Esophagus muscularis mucosa (tissue), 4 donors: ENCODE measurements at regions not wholly inside any gene's neighbourhood (a gene's known extent, or its start where the extent isn't known, plus 50 kb on each side); places are given as distances from the start of the nearest gene placed in this dataset.

Experiments
- DNase-seq: peaks from one replicate; pipeline ENCODE4 v3.0.0-alpha.2; 2017; ENCODE audit errors: extremely low spot score
- H3K27ac ChIP-seq, 4 donors: fragments of 200-600 bp; sonication (generic); replicated peaks in 1 of 4; 1 replicate in 3 of 4; 2 replicates in 1 of 4; pipeline ENCODE4 v1.5.1; 2016 to 2019; ENCODE audit warnings: mild to moderate bottlenecking in 1 of 4
- H3K27me3 ChIP-seq, 4 donors: fragments of 200-600 bp; sonication (generic); one replicate each; pipeline versions ENCODE4 v1.5.1 to v1.6.0; 2016 to 2019
- H3K36me3 ChIP-seq, 4 donors: fragments of 200-600 bp; sonication (generic); one replicate each; pipeline ENCODE4 v1.5.1; 2016 to 2019
- H3K4me1 ChIP-seq, 4 donors: fragments of 200-600 bp; sonication (generic); one replicate each; pipeline ENCODE4 v1.5.1; 2016 to 2019
- H3K4me3 ChIP-seq, 4 donors: fragments of 200-600 bp; sonication (generic); 1 replicate in 2 of 4; 2 replicates in 2 of 4; pipeline ENCODE4 v1.5.1; 2016 to 2019; ENCODE audit warnings: mild to moderate bottlenecking in 4 of 4, moderate library complexity in 1 of 4
- H3K9me3 ChIP-seq, 4 donors: fragments of 200-600 bp; sonication (generic); 1 replicate in 3 of 4; 2 replicates in 1 of 4; pipeline ENCODE4 v1.5.1; 2016 to 2019
- EP300 ChIP-seq: sonication (generic); formaldehyde crosslinking; IDR thresholded peaks from one replicate; pipeline ENCODE4 v1.6.1; 2017; ENCODE audit warnings: antibody characterized with exemption
- POLR2A ChIP-seq: fragments of 450-650 bp; IDR thresholded peaks from one replicate; pipeline ENCODE4 v1.6.1; 2017; ENCODE audit warnings: antibody characterized with exemption, moderate library complexity, mild to moderate bottlenecking, low read depth
- POLR2AphosphoS5 ChIP-seq, 2 donors: sonication (generic); formaldehyde crosslinking; IDR thresholded peaks; one replicate each; pipeline ENCODE4 v1.6.1; 2017; ENCODE audit warnings: antibody characterized with exemption in 2 of 2
- WGBS: methylation state at CpG from one replicate; pipeline ENCODE4 v1.1.5; 2018; 5-methylcytosine and 5-hydroxymethylcytosine counted together
- intact Hi-C: fragments of 100-400 bp; cut with DNase I; formaldehyde crosslinking; loops from one replicate; pipeline ENCODE4 v1.15.1; 2023
- TF ChIP-seq, protein P1 (sequence below), 3 experiments: fragments of 200-600 bp in 2 of 3; fragments of 450-650 bp in 1 of 3; sonication (generic) in 2 of 3; IDR thresholded peaks; one replicate each; pipeline ENCODE4 v1.5.1; 2017 to 2019; ENCODE audit warnings: antibody characterized with exemption in 3 of 3, mild to moderate bottlenecking in 2 of 3, moderate library complexity in 1 of 3

- no peak overlapping the region for H3K4me3 ChIP-seq
Observed at GRCh38 chr4:173763389-173763788, 233.4 kb upstream of the HAND2 start.

GRCh38 chr4:173761938-173762337 lies 231.9 kb upstream of the HAND2 start:
- intact Hi-C loops: no loop called here
- Histone ChIP-seq H3K4me3 (no peak overlapping the region), H3K4me1 (peaks cover 3 to 21% (median 12%) of the 10 kb centered on the region in 4 donors), H3K36me3 (no peaks in the 10 kb centered on the region), H3K9me3 (no peaks in the 10 kb centered on the region), H3K27ac (no peak overlapping the region), H3K27me3 (no peaks in the 10 kb centered on the region)
- no peak for DNase-seq
- TF ChIP-seq POLR2AphosphoS5 (IDR thresholded peaks at IDR 0.05) (no peak), EP300 (no peak)
- TF ChIP-seq, protein P1, sequence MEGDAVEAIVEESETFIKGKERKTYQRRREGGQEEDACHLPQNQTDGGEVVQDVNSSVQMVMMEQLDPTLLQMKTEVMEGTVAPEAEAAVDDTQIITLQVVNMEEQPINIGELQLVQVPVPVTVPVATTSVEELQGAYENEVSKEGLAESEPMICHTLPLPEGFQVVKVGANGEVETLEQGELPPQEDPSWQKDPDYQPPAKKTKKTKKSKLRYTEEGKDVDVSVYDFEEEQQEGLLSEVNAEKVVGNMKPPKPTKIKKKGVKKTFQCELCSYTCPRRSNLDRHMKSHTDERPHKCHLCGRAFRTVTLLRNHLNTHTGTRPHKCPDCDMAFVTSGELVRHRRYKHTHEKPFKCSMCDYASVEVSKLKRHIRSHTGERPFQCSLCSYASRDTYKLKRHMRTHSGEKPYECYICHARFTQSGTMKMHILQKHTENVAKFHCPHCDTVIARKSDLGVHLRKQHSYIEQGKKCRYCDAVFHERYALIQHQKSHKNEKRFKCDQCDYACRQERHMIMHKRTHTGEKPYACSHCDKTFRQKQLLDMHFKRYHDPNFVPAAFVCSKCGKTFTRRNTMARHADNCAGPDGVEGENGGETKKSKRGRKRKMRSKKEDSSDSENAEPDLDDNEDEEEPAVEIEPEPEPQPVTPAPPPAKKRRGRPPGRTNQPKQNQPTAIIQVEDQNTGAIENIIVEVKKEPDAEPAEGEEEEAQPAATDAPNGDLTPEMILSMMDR (IDR thresholded peaks at IDR 0.05): no peak
- WGBS: 71% methylated on average over 5 of the region's 5 CpGs

More at GRCh38 chr4:173763389-173763788, 233.4 kb upstream of the HAND2 start:
- DNase-seq: no peak
- H3K27ac ChIP-seq: no peak overlapping the region
- WGBS: 81% methylated on average over 4 of the region's 4 CpGs
- H3K9me3 ChIP-seq: no peaks in the 10 kb centered on the region
- H3K27me3 ChIP-seq: no peaks in the 10 kb centered on the region
- H3K36me3 ChIP-seq: no peaks in the 10 kb centered on the region
- H3K4me1 ChIP-seq: peaks cover 3 to 18% (median 11%) of the 10 kb centered on the region in 4 donors
- TF ChIP-seq POLR2AphosphoS5 (IDR thresholded peaks at IDR 0.05) (no peak), EP300 (no peak), POLR2A (no peak)
- TF ChIP-seq, protein P1 (IDR thresholded peaks at IDR 0.05): no peak
- intact Hi-C loops: no loop called here

DNA sequence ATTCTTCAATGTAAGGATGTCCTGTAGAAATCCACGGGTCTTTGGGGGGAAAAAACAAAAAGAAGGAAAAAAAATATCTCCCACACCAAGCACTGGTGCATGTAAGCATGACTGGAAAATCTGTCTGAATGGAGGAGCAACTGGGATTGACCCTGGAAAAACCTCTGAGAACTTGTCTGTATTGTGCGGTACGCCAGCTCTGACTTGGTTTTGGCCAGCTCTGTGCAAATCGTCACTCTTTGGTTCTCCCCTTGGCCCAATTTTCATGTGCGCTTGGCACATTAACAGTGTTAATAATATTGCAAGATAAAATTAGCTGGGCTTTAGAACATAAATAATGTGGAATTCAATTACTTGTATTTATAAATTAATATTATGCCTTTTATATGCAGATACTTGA lies 231.2 kb upstream of the HAND2 start:
- Histone ChIP-seq H3K4me1 (peaks cover 3 to 21% (median 12%) of the 10 kb centered on the region in 4 donors), H3K4me3 (no peak overlapping the region), H3K9me3 (no peaks in the 10 kb centered on the region), H3K27me3 (no peaks in the 10 kb centered on the region), H3K27ac (no peak overlapping the region), H3K36me3 (no peaks in the 10 kb centered on the region)
- DNase-seq: no peak
- 85% methylated on average over 5 of the region's 5 CpGs for WGBS
- intact Hi-C loops: no loop called here
- no peak for TF ChIP-seq POLR2AphosphoS5 (IDR thresholded peaks at IDR 0.05)
- no peak for TF ChIP-seq EP300
- no peak for TF ChIP-seq POLR2A

GRCh38 chr4:173758132-173758531 lies 228.1 kb upstream of the HAND2 start:
- intact Hi-C loops: loop anchor here (5.0 kb wide), 1 partner anchor 229 kb away; no protein-coding TSS in a partner anchor
- Histone ChIP-seq H3K36me3 (no peaks in the 10 kb centered on the region), H3K4me3 (no peak overlapping the region), H3K27ac (no peak overlapping the region), H3K9me3 (no peaks in the 10 kb centered on the region), H3K4me1 (peaks cover 3 to 21% (median 12%) of the 10 kb centered on the region in 4 donors), H3K27me3 (no peaks in the 10 kb centered on the region)
- 24% methylated on average over 1 of the region's 1 CpG for WGBS
- TF ChIP-seq POLR2AphosphoS5 (IDR thresholded peaks at IDR 0.05) (no peak), EP300 (no peak), POLR2A (no peak)
- TF ChIP-seq, protein P1 (IDR thresholded peaks at IDR 0.05): no peak
- no peak for DNase-seq

DNA sequence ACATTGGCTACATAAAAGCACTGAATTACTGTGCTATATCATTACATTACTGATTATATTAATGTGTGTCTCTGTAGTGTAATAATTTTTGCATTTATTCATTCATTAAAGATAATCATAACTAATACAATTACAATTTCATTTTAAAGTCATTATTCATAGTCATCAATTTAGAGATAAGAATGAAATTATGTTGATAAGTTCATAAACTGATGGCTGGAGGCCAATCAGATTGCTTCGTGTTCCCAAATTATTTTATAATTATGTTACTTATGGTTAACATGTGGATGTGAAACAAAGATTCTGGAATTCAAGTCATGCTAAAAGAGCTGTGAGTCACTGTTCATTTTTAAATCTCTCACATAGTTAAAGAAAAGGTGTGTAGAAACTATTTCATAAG lies 223.4 kb upstream of the HAND2 start:
- Histone ChIP-seq H3K27ac (no peak overlapping the region), H3K36me3 (no peaks in the 10 kb centered on the region), H3K4me3 (no peak overlapping the region), H3K27me3 (no peaks in the 10 kb centered on the region), H3K9me3 (no peaks in the 10 kb centered on the region), H3K4me1 (peaks cover 0 to 3% (median 2%) of the 10 kb centered on the region in 4 donors)
- intact Hi-C loops: no loop called here
- TF ChIP-seq POLR2AphosphoS5 (IDR thresholded peaks at IDR 0.05) (no peak), POLR2A (no peak), EP300 (no peak)
- TF ChIP-seq, protein P1 (IDR thresholded peaks at IDR 0.05): no peak
- 40% methylated on average over 1 of the region's 1 CpG for WGBS
- no peak for DNase-seq
